SK-N-MC (cell line): ENCODE measurements at regions not wholly inside any gene's neighbourhood (a gene's known extent, or its start where the extent isn't known, plus 50 kb on each side); places are given as distances from the start of the nearest gene placed in this dataset.

ENCODE experiments used
- FOXP2 ChIP-seq: optimal IDR thresholded peaks from 2 replicates; pipeline ENCODE3; 2011; ENCODE audit warnings: mild to moderate bottlenecking, moderate library complexity; ENCODE audit not compliant: insufficient read depth; ENCODE audit errors: extremely low read length, control extremely low read depth
- POLR2AphosphoS5 ChIP-seq: IDR thresholded peaks from 2 replicates; pipeline ENCODE4 v1.6.1; 2012; ENCODE audit warnings: mild to moderate bottlenecking, low read depth, low read length, borderline replicate concordance

DNA sequence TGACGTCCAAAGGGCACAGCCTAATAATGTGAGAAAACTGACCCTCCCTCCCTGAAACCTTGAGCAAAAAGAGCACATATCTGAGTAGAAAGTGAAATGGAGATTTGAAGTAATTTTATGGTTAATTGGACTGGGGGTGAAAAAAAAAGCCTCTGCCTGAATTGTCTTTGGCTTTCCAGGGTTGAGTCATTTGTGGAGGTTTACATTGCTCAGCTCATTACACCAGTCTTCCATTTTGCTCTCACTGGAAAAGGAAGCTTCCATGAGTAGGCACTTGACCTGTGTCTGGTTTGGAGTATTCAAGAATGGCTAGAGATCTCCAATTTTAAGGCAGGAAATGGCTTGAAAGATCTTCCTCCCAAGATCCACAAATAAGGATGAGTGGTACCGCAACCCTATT is 273.9 kb downstream of the PDCD6IP start:
- TF ChIP-seq FOXP2 = no peak
- TF ChIP-seq POLR2AphosphoS5 = no peak
